ENCODE measurements at regions not wholly inside any gene's neighbourhood (a gene's known extent, or its start where the extent isn't known, plus 50 kb on each side); places are given as distances from the start of the nearest gene placed in this dataset.

GRCh38 chr9:82750411-82750913, 312.5 kb downstream of the RASEF start (continued):
- TF ChIP-seq ZNF146 (tag by site-specific recombination; IDR thresholded peaks at IDR 0.05) = no peak
- no peak for TF ChIP-seq ZFP69B (tag by site-specific recombination; IDR thresholded peaks at IDR 0.05)
- no peak for TF ChIP-seq YY2 (tag by site-specific recombination; IDR thresholded peaks at IDR 0.05)
- no peak for TF ChIP-seq ZNF560 (tag by site-specific recombination; IDR thresholded peaks at IDR 0.05; ENCODE audit: borderline replicate concordance)

GRCh38 chr9:82757924-82758323, 305.0 kb downstream of the RASEF start:
- CTCF ChIA-PET = interaction anchor here (0.6 to 1.0 kb wide), 4 partner anchors 10 to 272 kb away, joined by 3 to 4 read pairs (median 4); no protein-coding TSS in a partner anchor
- POLR2A ChIA-PET = no interaction called here
- no peak overlapping the region for H3K4me3 ChIP-seq (ENCODE audit: low read depth, low read length)
- H3K4me1 ChIP-seq (ENCODE audit: control insufficient read depth, insufficient read depth, low read length) = no peaks in the 10 kb centered on the region
- TF ChIP-seq AEBP2 (tag by site-specific recombination; IDR thresholded peaks at IDR 0.05; ENCODE audit: borderline replicate concordance) (no peak), FEZF1 (tag by site-specific recombination; IDR thresholded peaks at IDR 0.05) (no peak), ZNF548 (tag by site-specific recombination; IDR thresholded peaks at IDR 0.05) (no peak), ZNF791 (tag by site-specific recombination; IDR thresholded peaks at IDR 0.05) (no peak), ZNF202 (tag by site-specific recombination; IDR thresholded peaks at IDR 0.05; ENCODE audit: borderline replicate concordance) (no peak), ZNF302 (tag by site-specific recombination; IDR thresholded peaks at IDR 0.05; ENCODE audit: low read depth) (no peak), ZNF473 (tag by site-specific recombination; IDR thresholded peaks at IDR 0.05) (no peak), RBAK (tag by site-specific recombination; IDR thresholded peaks at IDR 0.05) (no peak), ZNF621 (tag by site-specific recombination; IDR thresholded peaks at IDR 0.05) (no peak), SCRT1 (tag by site-specific recombination; IDR thresholded peaks at IDR 0.05; ENCODE audit: borderline replicate concordance) (no peak), ZNF157 (tag by site-specific recombination; IDR thresholded peaks at IDR 0.05) (no peak)
- H3K9me3 ChIP-seq (ENCODE audit: control insufficient read depth, insufficient read depth, low read depth, low read length) = no peaks in the 10 kb centered on the region
- H3K27ac ChIP-seq (ENCODE audit: extremely low read depth, low read depth, low read length) = no peak overlapping the region
- no peaks in the 10 kb centered on the region for H3K36me3 ChIP-seq (ENCODE audit: control insufficient read depth in 2 of 2, insufficient read depth in 1 of 2, low read length in 2 of 2)

GRCh38 chr9:82761027-82761426, 301.9 kb downstream of the RASEF start:
- CTCF ChIA-PET = interaction anchor here (0.5 kb wide), 1 partner anchor 1075 kb away, joined by 3 read pairs; no protein-coding TSS in a partner anchor
- POLR2A ChIA-PET = no interaction called here
- Histone ChIP-seq H3K36me3 (ENCODE audit: control insufficient read depth in 2 of 2, insufficient read depth in 1 of 2, low read length in 2 of 2) (no peaks in the 10 kb centered on the region), H3K4me3 (ENCODE audit: low read depth, low read length) (no peak overlapping the region), H3K4me1 (ENCODE audit: control insufficient read depth, insufficient read depth, low read length) (no peaks in the 10 kb centered on the region), H3K9me3 (ENCODE audit: control insufficient read depth, insufficient read depth, low read depth, low read length) (no peaks in the 10 kb centered on the region), H3K27ac (ENCODE audit: extremely low read depth, low read depth, low read length) (no peak overlapping the region)
- no peak for TF ChIP-seq ZFP41 (tag by site-specific recombination; IDR thresholded peaks at IDR 0.05; ENCODE audit: borderline replicate concordance)
- no peak for TF ChIP-seq ZFHX2 (tag by site-specific recombination; conservative IDR thresholded peaks at IDR 0.05)
- no peak for TF ChIP-seq ZNF114 (tag by site-specific recombination; IDR thresholded peaks at IDR 0.05)
- TF ChIP-seq ZNF155 (tag by site-specific recombination; IDR thresholded peaks at IDR 0.05) = no peak

GRCh38 chr9:82761956-82762355, 301.0 kb downstream of the RASEF start:
- Histone ChIP-seq H3K4me1 (ENCODE audit: control insufficient read depth, insufficient read depth, low read length) (no peaks in the 10 kb centered on the region), H3K36me3 (ENCODE audit: control insufficient read depth in 2 of 2, insufficient read depth in 1 of 2, low read length in 2 of 2) (no peaks in the 10 kb centered on the region), H3K27ac (ENCODE audit: extremely low read depth, low read depth, low read length) (no peak overlapping the region), H3K4me3 (ENCODE audit: low read depth, low read length) (no peak overlapping the region), H3K9me3 (ENCODE audit: control insufficient read depth, insufficient read depth, low read depth, low read length) (no peaks in the 10 kb centered on the region)
- POLR2A ChIA-PET = no interaction called here
- CTCF ChIA-PET = interaction anchor here (0.7 kb wide), 1 partner anchor 86 kb away, joined by 3 read pairs; no protein-coding TSS in a partner anchor
- TF ChIP-seq ZNF664 (tag by site-specific recombination; IDR thresholded peaks at IDR 0.05) = no peak
- no peak for TF ChIP-seq KLF17 (tag by site-specific recombination; IDR thresholded peaks at IDR 0.05)
- no peak for TF ChIP-seq ZNF311 (tag by site-specific recombination; IDR thresholded peaks at IDR 0.05; ENCODE audit: borderline replicate concordance)
- no peak for TF ChIP-seq ZNF555 (tag by site-specific recombination; conservative IDR thresholded peaks at IDR 0.05)
